Right kidney (tissue), 1 donor: ENCODE measurements at regions not wholly inside any gene's neighbourhood (a gene's known extent, or its start where the extent isn't known, plus 50 kb on each side); places are given as distances from the start of the nearest gene placed in this dataset.

ENCODE experiments used
- DNase-seq: peaks from one replicate; pipeline ENCODE4 v3.0.0-alpha.2; 2016

DNA sequence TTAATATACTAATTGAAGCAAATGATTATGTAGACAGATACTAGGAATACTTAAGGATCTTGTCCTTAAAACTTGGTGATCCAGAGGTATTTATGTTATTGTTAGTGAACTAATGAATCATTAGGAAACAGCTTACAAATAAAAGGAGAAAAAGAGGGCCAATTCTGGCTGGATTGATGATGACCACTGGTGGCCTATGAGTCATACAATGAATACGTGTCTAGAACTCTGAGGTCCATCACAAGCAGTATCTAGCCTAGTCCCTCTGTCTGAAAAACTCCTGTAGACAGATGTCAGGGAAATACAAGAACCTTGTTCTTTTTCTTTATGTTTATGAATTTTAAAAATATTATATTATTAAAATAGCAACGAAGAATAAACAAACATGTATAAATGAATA is 51.7 kb upstream of the RTL1 start:
- no peak for DNase-seq

DNA sequence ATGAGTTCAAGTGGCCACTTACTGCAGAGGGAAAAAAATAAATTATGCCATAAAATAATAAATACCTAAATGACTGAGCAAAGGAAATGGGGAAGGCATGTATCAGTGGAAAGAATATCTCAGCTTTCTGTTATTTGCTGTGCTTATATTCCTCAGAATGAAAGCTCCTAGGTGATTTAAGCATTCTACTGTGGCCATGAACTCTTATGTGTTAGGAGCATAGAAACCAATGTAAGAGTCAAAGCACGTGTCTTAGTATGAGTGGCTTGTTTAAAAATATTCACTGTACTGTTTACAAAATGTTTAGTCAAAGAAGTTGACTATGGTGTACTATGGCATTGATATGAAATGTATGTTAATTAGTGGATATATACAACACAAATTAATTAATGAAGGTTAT is 59.0 kb upstream of the RTL1 start:
- DNase-seq: no peak

DNA sequence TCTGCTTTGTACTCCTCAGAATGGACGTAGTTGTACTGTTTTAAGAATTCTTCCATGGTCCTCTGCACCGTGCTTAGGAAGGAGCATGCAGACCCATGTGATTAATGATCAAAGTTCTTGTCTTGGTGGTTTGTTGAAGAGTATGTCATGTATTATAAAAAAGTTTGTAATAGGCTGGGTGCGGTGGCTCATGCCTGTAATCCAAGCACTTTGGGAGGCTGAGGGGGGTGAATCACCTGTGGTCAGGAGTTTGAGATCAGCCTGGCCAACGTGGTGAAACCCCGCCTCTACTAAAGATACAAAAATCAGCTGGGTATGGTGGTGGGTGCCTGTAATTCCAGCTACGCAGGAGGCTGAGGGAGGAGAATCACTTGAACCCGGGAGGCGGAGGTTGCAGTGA is 61.8 kb upstream of the RTL1 start:
- no peak for DNase-seq

DNA sequence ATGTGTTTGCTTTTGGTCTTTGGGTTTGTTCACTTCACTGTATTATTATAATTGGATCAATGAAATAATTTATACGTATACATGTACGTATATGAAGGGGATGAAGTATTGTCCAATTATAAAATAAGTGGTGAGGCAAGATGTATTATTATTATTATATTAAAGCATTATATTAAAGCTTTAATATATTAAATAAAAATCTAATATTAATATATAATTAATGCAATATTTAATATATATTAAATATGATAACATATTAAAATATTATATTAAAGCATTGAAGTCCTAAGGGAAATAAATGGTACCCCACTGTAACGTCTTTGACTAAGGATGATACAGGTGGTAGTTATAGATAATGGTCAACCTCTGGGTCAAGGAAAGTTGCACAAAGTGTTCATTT is 63.7 kb upstream of the RTL1 start:
- no peak for DNase-seq

DNA sequence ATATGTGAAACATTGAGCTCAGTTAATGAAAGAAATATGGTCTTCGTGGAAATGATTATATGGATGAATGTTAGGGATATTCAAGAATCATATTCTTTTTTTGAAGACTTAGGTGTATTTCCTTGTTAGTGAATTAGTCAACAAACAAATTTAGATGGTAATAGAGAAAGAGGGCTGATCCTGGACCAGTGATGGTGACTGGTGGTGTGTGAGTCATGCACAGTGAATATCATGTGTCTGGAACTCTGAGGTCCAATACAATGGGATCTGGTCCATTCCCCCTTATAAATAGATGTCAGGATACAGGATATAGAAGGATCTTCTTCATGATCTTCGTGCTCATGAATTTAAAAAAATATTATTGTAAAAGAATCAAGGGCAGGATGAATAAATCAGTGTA is 64.4 kb upstream of the RTL1 start:
- no peak for DNase-seq

DNA sequence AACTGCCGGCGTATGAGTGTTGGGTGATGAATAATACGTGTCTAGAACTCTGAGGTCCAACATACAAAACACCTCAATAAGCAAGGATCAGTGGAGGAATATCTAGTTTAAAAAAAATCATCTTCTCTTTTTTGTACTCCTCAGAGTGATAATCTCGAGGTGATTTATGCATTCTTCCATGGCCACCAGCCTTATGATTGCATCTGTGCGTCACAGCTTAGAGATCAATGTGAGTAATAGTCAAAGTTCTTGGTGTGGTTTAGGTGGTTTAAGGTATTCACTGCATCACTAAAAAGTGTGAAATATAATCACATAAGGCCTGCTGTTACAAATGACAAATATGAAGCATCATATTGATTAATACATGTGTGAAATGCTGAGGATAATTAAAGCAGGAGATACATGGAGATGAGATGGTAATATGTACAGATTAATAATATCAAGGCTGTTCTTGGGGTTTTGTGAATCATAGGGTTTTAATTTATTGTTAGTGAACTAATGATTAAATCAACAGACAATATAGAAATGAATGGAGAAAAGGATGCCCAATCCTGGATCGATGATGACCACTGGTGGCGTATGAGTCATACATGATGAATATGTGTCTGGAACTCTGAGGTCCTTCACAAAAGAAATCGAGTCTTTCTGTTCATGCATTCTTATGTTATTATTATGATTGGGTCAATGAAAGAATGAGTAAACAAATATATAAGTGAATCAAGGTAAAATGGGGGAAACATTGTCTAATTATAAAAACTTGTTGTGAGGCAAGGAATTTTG is 68.8 kb upstream of the RTL1 start:
- no peak for DNase-seq

DNA sequence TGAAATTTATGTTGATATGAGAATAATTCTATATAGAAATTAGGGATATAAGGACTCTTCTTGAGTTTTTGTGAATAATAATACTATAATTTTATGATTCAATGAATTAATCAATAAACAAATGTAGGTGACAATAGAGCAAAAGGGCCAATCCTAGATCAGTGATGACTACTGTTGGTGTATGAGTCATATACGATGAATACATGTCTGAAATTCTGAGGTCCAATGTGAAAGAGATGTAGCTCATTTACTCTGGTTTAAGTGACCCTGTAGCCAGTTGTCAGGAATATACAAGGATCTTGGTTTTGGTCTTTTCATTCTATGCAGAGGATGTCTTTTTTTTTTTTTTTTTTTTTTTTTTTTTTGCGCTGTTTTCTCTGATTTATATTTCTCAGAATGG is 72.1 kb upstream of the RTL1 start:
- no peak for DNase-seq

DNA sequence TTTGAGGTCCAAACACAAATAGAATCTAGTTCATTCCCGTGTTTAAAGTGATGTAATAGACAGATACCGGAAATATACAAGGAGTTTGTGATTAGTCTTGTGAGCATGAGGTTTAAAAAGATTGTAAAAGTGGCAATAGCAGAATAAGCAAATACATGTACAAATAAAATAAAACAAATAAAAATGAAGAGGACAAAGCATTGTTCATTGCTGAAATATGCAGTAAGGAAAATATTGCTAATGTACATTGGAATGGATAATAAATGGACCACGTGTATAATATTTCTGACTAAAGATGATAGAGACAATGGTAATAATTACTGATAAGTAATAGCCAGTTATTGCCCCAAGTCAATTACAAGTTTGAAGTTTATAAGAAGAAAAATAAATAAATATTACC is 75.6 kb upstream of the RTL1 start:
- DNase-seq: no peak

DNA sequence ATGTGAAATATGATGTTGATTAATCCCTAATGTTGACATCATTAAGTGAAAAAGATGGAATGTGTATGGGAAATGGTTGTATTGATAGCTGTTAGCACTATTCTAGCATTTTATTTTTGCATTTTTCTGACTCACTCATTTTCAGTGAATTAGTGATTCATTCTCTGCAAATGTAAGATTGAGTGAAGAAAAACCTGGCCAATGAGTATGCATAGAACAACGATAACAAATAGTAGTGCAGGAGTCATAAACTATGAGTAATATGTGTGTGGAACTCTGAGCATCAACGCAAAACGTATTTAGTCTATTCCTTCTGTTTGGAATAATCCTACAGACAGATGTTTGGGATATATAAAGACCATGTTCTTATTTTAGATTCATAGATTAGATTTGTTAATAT is 76.3 kb upstream of the RTL1 start:
- no peak for DNase-seq

DNA sequence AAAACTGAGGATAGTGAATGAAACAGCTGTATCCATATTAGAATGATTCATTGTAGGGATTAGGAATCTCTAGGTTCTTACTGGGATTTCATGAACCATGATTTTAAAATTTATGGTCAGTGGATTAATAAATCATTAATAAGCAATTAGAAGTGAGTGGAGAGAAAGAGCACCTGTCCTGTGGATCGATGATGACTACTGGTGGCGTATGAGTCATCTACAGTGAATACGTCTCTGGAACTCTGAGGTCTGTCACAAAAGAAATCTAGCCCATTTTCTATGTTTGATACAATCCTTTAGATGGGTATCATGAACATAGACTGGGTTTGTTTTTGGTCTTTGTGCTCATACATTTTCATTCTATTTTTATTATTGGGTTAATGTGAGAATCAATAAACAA is 77.3 kb upstream of the RTL1 start:
- DNase-seq: no peak

DNA sequence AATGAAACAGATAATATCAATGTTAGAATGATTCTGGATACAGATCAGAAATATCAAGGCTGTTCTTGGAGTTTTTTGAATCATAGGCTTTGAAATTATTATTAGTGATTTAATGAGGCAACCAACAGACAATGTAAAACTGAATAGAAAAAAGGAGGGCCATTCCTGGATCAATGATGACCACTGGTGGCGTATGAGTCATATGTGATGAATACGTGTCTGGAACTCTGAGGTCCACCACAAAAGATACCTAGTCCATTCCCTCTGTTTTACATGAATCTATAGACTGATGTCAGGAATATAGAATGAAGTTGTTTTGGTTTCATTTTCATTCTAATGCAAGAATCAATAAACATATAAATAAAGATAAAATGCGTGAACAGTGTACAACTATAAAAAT is 78.3 kb upstream of the RTL1 start:
- no peak for DNase-seq

DNA sequence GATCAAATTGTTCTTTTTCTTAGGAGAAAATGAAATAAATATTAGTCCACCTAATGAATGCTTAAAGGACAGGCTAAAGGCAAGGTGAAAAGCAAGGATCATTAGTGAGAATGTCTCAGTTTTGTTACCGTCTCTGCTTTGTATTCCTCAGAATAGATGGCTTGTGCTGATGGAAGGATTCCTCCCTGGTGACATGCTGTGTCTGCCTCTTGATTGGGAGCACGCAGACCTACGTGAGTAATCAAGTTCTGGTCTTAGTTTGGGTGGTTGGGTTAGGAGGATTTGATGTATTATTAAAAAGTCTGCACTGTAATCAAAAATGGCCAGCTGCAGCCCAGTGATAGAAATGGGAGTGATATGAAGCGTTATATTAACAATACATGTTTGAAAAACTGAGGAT is 78.8 kb upstream of the RTL1 start:
- no peak for DNase-seq

DNA sequence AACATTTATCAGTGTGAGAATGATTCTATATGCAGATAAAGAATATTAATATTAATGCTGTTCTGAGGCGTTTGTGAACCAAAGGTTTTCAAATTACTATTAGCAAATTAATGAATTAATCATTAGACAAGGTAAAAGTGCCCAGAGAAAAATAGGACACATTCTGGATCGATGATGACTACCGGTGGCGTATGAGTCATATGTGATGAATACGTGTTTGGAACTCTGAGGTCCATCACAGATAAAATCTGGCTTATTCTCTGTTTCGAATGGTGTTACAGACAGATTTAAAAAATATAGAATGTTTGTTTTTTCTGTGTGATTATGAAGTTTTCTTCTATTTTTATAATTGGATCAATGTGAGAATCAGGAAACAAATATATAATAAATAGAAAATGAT is 79.2 kb upstream of the RTL1 start:
- no peak for DNase-seq

DNA sequence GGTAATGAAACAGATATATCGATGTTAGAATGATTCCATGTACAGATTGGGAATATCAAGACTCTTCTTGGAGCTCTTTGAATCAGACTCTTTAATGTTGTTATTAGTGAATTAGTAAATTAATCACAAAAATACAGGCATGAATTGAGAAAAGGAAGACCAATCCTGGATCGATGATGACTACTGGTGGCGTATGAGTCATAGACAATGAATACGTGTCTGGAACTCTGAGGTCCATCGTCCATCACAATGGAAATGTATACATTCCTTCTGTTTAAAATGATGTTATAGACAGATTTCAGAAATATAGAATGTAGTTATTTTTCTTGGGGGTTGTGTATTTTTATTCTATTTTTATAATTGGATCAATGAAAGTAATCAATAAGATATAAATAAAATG is 80.2 kb upstream of the RTL1 start:
- no peak for DNase-seq

DNA sequence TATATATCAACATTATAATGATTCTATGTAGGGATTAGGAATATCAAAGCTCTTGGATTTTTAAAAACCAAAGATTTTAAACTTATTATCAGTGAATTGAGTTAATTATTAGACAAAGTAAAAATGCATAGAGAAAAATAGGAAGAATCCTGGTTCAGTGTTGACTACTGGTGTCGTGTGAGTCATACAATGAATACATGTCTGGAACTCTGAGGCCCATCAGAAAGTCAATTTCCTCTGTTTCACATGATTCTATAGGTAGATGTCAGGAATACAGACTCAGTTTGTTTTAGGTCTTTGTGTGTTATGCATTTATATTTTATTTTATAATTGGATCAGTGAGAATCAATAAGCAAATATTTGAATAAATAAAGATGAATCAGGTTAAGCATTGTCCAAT is 84.5 kb upstream of the RTL1 start:
- no peak for DNase-seq

DNA sequence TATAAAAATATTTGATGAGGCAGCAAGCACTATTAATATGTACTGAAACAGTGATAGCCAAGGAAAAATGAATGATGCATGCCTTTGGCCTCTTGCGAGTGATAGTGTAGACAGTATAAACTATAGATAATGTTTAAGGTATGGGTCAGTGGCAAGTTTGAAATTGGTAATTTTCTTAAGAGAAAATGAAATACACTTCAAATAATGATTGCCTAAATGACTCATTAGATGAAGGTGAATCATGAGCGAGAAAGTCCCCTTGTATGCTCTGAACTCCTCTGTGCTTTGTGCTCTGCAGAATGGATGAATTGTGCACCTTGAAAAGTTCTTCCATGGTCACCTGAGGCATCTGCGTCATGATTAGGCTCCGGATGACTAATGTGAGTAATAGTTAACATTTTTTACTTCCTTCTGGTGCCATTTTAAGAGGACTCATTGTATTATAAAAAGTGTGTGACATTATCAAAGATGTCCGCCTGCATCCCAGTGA is 84.9 kb upstream of the RTL1 start:
- no peak for DNase-seq

DNA sequence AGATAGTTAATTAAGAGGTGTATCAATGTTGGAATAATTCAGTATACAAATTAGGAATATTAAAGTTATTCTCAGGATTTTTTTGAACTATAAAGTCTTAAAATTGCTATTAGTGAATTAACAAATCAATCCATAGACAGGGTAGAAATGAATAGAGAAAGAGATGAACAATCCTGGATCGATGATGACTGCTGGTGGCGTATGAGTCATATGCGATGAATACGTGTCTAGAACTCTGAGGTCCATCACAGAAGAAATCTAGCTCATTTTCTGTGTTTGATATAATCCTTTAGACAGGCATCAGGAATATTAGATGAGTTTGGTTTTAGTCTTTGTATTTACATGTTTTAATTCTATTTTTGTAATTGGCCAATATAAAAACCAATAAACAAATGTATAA is 85.4 kb upstream of the RTL1 start:
- no peak for DNase-seq

DNA sequence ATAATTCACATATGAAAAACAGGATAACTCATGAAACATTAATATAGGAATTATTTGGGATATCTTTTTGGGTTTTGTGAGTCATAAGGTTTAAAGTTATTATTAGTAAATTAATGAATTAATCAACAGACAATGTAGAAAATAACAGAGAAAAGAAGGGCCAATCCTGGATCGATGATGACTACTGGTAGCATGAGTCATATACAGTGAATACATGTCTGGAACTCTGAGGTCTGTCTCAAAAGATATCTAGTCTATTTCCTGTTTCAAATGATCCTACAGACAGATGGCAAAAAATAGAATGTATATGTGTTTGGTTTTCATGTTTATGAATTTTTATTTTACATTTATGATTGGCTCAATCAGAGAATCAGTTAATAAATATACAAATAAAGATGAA is 86.4 kb upstream of the RTL1 start:
- no peak for DNase-seq

DNA sequence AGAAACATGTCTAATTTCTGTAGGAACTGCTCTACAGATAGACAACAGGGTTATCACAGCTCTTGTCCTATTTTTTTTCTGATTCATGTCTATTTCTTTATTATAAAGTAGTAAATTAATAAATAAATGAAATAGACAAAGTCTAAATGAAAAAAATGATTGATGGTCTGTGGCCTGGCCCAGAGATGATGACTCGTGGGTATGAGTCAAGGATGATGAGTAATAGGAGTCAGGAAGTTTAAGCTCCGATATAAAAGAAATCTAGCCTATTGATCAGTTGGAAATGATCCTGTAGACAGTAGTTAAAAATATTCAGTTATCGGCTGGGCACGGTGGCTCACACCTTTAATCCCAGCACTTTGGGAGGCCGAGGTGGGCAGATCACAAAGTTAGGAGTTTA is 90.6 kb upstream of the RTL1 start:
- DNase-seq: no peak

DNA sequence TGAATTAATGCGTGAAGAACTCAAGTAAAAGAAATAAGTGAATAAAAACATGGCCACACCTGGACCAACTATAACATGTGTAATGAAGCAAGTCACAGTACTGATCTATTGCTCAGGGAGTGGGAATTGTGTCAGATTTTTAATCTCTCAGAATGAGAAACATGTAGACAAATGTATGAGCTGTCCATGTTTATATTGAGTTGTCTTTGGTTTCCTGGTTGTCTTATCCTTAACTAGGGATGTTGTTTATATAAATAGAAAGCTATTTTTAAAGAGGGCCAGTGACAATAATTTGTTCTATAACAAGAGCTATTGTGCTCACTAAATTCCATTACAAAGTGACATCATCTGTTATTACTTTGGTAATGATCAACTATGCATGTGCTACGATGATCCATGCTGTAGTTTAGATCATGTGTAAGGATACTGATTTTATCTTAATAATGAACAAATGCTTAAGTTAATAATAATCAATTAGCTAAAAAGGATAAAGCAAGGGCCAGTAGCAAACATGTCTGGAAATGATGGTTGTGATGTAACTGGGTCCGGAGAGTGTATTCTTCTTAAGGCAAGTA is 91.3 kb upstream of the RTL1 start:
- DNase-seq: no peak

DNA sequence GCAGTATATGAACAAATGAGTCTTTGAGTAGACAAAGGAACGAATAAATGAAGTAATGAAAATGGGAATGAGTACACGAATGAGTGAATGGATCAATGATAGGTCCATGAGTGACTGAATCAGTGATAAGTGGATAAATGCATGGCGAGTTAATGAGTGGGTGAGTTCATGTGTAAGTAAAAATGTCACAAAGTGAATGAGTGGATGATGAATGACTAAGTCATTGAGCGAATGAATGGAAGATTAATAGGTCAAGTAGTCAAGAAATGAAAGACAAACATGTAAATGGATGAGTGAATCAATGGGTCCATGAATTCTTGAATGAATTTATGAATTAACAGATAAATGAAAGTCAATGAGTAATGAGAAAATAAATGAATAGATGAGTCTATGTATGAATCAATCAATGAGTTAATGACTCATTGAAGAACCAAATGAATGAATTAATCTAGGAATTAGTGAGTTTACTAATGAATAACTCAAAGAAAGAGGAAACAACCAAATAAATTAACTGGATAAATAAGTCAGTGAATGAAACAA is 97.3 kb upstream of the RTL1 start:
- DNase-seq: no peak

DNA sequence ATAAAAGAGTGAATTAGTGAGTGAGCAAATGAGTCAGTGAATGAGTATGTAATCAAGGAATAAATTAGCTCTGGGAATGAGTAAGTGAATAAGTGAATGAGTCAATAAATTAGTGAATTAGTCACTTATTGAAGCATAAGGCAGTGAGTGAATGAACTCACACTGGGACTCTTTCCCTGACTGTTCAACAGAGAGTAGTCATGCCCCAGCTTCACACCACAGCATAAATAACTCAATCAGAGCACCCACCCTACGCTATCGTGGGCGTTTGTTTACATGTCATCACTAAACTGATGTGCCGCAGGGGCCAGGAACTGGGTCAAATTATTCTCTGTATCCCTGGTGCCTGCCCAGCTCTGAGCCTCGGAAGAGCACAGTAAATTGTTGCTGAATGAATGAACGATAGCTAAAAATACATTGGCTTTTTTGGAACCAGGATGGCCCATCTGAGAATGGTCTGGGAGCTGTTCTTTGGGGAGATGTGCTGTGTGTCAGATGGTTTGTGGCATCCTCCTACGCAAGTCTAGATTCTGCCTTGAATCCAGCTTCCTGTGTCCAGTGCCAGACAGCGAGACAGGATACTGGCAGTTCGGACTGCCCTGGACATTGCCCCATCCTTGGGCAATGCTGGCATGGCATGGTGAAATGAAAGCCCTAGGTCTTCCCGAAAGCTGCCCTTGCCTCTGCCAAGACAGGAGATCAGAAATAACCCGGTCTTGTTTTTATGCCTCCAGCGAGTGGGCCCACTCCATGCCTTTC is 98.0 kb upstream of the RTL1 start:
- DNase-seq: no peak

DNA sequence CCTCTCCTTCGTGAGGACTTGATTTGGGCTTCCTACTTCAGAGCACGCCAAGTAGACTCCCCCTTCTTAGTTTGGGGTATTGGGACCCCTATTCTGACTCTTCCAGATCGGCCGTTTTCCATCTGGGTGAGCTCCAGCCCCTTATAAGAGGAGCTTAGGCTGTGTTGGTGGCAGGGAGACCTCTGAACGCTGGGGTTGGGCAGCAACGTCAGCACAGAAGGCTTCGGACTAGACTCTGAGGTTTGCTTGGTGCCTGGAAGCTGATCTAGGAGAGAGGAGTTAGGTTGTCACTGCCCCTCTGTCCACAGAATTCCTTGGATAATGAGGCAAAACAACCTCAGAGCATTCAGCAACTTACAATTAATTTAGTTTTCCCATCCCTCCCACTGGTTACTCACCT is 99.2 kb upstream of the RTL1 start:
- no peak for DNase-seq

DNA sequence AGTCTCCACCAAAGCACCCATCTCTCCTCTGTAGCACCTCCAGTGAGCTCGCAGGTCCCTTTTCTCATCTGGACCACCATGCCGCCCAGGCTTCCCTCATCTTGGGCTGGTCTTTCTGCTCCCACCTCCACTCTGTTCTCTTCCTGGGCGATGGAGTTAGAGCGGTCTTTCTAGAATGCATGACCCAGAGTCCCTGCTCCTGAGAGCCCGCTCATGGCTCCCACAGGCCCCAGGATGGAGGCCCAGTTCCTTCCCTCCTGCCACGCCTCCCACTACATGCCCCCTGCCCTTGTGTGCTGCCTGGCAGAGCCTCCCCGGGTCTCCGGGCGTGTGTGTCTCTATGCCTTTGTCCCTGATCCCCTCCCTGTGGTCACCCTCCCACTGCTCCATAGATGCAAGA is 100.7 kb upstream of the RTL1 start:
- DNase-seq: no peak
